Endothelial cell of umbilical vein (primary cell): ENCODE measurements at regions not wholly inside any gene's neighbourhood (a gene's known extent, or its start where the extent isn't known, plus 50 kb on each side); places are given as distances from the start of the nearest gene placed in this dataset.

Experiments used
- BruUV-seq: library from RNA; stranded (reverse); fragments of 400-500 nt; replicated peaks from 2 replicates; lab custom pipeline; 2021; lab: Mats Ljungman, UMichigan
- CTCF ChIA-PET: fragments of 300-600, 350-600 bp; sonication (Branson Sonifier 250); formaldehyde crosslinking; loops from one replicate; lab custom pipeline; 2021; ENCODE audit warnings: antibody characterized with exemption, inconsistent platforms; lab: Charles Lee
- POLR2A ChIA-PET: fragments of 300-600, 350-600 bp; sonication (Branson Sonifier 250); formaldehyde crosslinking; loops from one replicate; lab custom pipeline; 2021; ENCODE audit warnings: antibody characterized with exemption, inconsistent platforms; lab: Charles Lee
- DNase-seq: peaks from one replicate; pipeline ENCODE4 v3.0.0-alpha.2; 2011; ENCODE audit warnings: low read depth, low spot score
- FAIRE-seq: peaks from 2 replicates; lab custom pipeline; 2011; peaks lifted over from hg19 to GRCh38; lab: Jason Lieb, UNC
- H2AFZ ChIP-seq: 2 replicates; pipeline ENCODE4 v1.6.0; 2012; ENCODE audit warnings: low read depth, low read length, control low read depth, inconsistent platforms
- H3K27ac ChIP-seq: 2 replicates; pipeline ENCODE4 v1.5.1; 2011; ENCODE audit warnings: low read depth, mild to moderate bottlenecking, control low read depth, low read length, moderate library complexity; ENCODE audit not compliant: insufficient read depth
- H3K27me3 ChIP-seq, 2 experiments: 2 replicates each; pipeline versions ENCODE4 v1.6.0 to v1.6.1; 2011; ENCODE audit warnings: low read length in 2 of 2, mixed read lengths in 1 of 2; ENCODE audit not compliant: control insufficient read depth in 2 of 2, insufficient read depth in 2 of 2
- H3K36me3 ChIP-seq, 2 experiments: 2 replicates in 1 of 2; 3 replicates in 1 of 2; pipeline ENCODE4 v1.5.1; 2011; ENCODE audit warnings: low read length in 2 of 2, mild to moderate bottlenecking in 1 of 2, moderate library complexity in 1 of 2; ENCODE audit not compliant: control insufficient read depth in 2 of 2, insufficient read depth in 2 of 2; ENCODE audit errors: extremely low read depth in 1 of 2
- H3K4me1 ChIP-seq: 3 replicates; pipeline ENCODE4 v1.5.1; 2011; ENCODE audit warnings: mild to moderate bottlenecking, low read length; ENCODE audit not compliant: control insufficient read depth, insufficient read depth; ENCODE audit errors: extremely low read depth
- H3K4me2 ChIP-seq: 2 replicates; pipeline ENCODE4 v1.6.1; 2011; ENCODE audit warnings: low read length, control low read depth, mixed read lengths; ENCODE audit not compliant: insufficient read depth
- H3K4me3 ChIP-seq, 3 experiments: fragments of 200-600 bp in 1 of 3; sonication (generic), shearing (Covaris generic) in 1 of 3; replicated peaks in 1 of 3; 2 replicates each; pipeline ENCODE4 v1.5.1; 2011 to 2016; ENCODE audit warnings: control low read depth in 3 of 3, low read length in 3 of 3, mild to moderate bottlenecking in 2 of 3, inconsistent platforms in 1 of 3, low read depth in 1 of 3, moderate library complexity in 1 of 3; ENCODE audit not compliant: insufficient read depth in 1 of 3
- H3K79me2 ChIP-seq: 2 replicates; pipeline ENCODE4 v1.6.0; 2012; ENCODE audit warnings: low read length, inconsistent platforms; ENCODE audit not compliant: control insufficient read depth, insufficient read depth
- H3K9ac ChIP-seq: replicated peaks from 2 replicates; pipeline ENCODE3; 2011; ENCODE audit warnings: low read length, control low read depth; ENCODE audit not compliant: insufficient read depth; ENCODE audit errors: extremely low read depth
- H3K9me1 ChIP-seq: replicated peaks from 3 replicates; pipeline ENCODE4 v1.6.0; 2011; ENCODE audit warnings: mild to moderate bottlenecking, low read length; ENCODE audit not compliant: control insufficient read depth, insufficient read depth; ENCODE audit errors: extremely low read depth
- H3K9me3 ChIP-seq: replicated peaks from 2 replicates; pipeline ENCODE4 v1.5.1; 2012; ENCODE audit warnings: low read length, inconsistent platforms; ENCODE audit not compliant: control insufficient read depth, insufficient read depth
- H4K20me1 ChIP-seq: replicated peaks from 2 replicates; pipeline ENCODE3; 2011; ENCODE audit warnings: mild to moderate bottlenecking, low read length; ENCODE audit not compliant: control insufficient read depth, insufficient read depth; ENCODE audit errors: extremely low read depth
- CTCF ChIP-seq, 2 donors: IDR thresholded peaks; 1 replicate in 1 of 2; 2 replicates in 1 of 2; pipeline ENCODE4 v1.5.1; 2011; ENCODE audit warnings: low read length in 2 of 2, mild to moderate bottlenecking in 2 of 2, moderate library complexity in 2 of 2, control low read depth in 1 of 2, inconsistent platforms in 1 of 2, low read depth in 1 of 2; ENCODE audit not compliant: insufficient read depth in 1 of 2; ENCODE audit errors: extremely low read depth in 1 of 2
- EZH2 ChIP-seq: IDR thresholded peaks from 2 replicates; pipeline ENCODE4 v1.6.1; 2012; ENCODE audit warnings: borderline replicate concordance, low read depth, mild to moderate bottlenecking, moderate library complexity, low read length, inconsistent platforms; ENCODE audit not compliant: severe bottlenecking
- FOS ChIP-seq: IDR thresholded peaks from 2 replicates; pipeline ENCODE4 v1.6.1; 2011; ENCODE audit warnings: mild to moderate bottlenecking, low read length, moderate library complexity, borderline replicate concordance; ENCODE audit not compliant: insufficient read depth
- GATA2 ChIP-seq: IDR thresholded peaks from 2 replicates; pipeline ENCODE4 v1.7.0; 2011; ENCODE audit warnings: low read depth, mild to moderate bottlenecking, moderate library complexity, mixed read lengths, low read length; ENCODE audit not compliant: insufficient read length, insufficient read depth
- JUN ChIP-seq: IDR thresholded peaks from 2 replicates; pipeline ENCODE4 v1.6.1; 2011; ENCODE audit warnings: borderline replicate concordance, low read depth; ENCODE audit not compliant: insufficient read length, insufficient read depth
- MAX ChIP-seq: IDR thresholded peaks from 2 replicates; pipeline ENCODE4 v1.6.1; 2011; ENCODE audit not compliant: insufficient read depth, insufficient read length
- MYC ChIP-seq: IDR thresholded peaks from one replicate; pipeline ENCODE4 v1.6.1; 2011; ENCODE audit warnings: mild to moderate bottlenecking, low read depth, low read length
- POLR2A ChIP-seq: IDR thresholded peaks from 2 replicates; pipeline ENCODE4 v1.6.1; 2012; ENCODE audit warnings: low read depth, mild to moderate bottlenecking, control low read depth, low read length
- POLR2AphosphoS5 ChIP-seq: IDR thresholded peaks from 2 replicates; pipeline ENCODE4 v1.6.1; 2012; ENCODE audit warnings: low read depth, mild to moderate bottlenecking, control low read depth, low read length, moderate library complexity; ENCODE audit not compliant: insufficient read depth
- dilution Hi-C: fragments of 300-500 bp; cut with MboI; formaldehyde crosslinking; loops from one replicate; pipeline ENCODE4 v1.15.0; 2019; ENCODE audit warnings: low sequenced_read_pairs; ENCODE audit not compliant: extremely low pct_ligation_motif_present
- intact Hi-C: fragments of 100-400 bp; cut with micrococcal nuclease; formaldehyde crosslinking; loops from one replicate; pipeline ENCODE4 v1.10.0; 2022

- H3K36me3 ChIP-seq, result no peaks in the 10 kb centered on the region
- FAIRE-seq, result no peak
- dilution Hi-C loops (no loop called here), intact Hi-C loops (no loop called here)
- TF ChIP-seq GATA2, result no peak
- no peak for TF ChIP-seq POLR2AphosphoS5
- TF ChIP-seq CTCF (IDR thresholded peaks at IDR 0.05; ENCODE audit: extremely low read depth in 1 of 2, insufficient read depth in 1 of 2, low read depth in 1 of 2, low read length in 2 of 2), result no peak
- TF ChIP-seq POLR2A, result no peak
- TF ChIP-seq MAX, result no peak
- TF ChIP-seq EZH2, result no peak
- TF ChIP-seq FOS, result no peak
- no peak for TF ChIP-seq JUN
- no peak for TF ChIP-seq MYC
- BruUV-seq, result no TSS peak
- H3K9me1 ChIP-seq, result no peaks in the 10 kb centered on the region
- H3K27me3 ChIP-seq, result peaks cover 8 to 10% of the 10 kb centered on the region in 2 experiments
- H3K4me2 ChIP-seq, result peak overlapping the region; percentile 32
- H3K9me3 ChIP-seq, result no peaks in the 10 kb centered on the region
- H3K4me1 ChIP-seq, result no peaks in the 10 kb centered on the region
- no peaks in the 10 kb centered on the region for H4K20me1 ChIP-seq
- no peaks in the 10 kb centered on the region for H3K79me2 ChIP-seq
- no peak overlapping the region for H3K9ac ChIP-seq
- H3K4me3 ChIP-seq, result peak overlapping the region in 1 of 3 experiments; percentile 4
- H2AFZ ChIP-seq, result no peak overlapping the region
- POLR2A ChIA-PET, result interaction anchor here (0.7 kb wide), 1 partner anchor 10 kb away, joined by 3 read pairs; no protein-coding TSS in a partner anchor
- peak; percentile 34 for DNase-seq
- CTCF ChIA-PET, result interaction anchor here (0.7 to 1.8 kb wide), 6 partner anchors 11 to 167 kb away, joined by 3 to 6 read pairs (median 3); no protein-coding TSS in a partner anchor
- no peak overlapping the region for H3K27ac ChIP-seq
Observed at GRCh38 chr1:47558601-47559593, 121.1 kb downstream of the FOXD2 start.
